HG03045 (cell line): ENCODE measurements at regions not wholly inside any gene's neighbourhood (a gene's known extent, or its start where the extent isn't known, plus 50 kb on each side); places are given as distances from the start of the nearest gene placed in this dataset.
"Not testable (repeated sequence)": the region's sequence is repeated elsewhere in the genome, so short reads cannot be mapped to it uniquely, and the experiment has no call there.

Experiments
- ATAC-seq: cut with Tn5 transposase; IDR thresholded peaks from one replicate; pipeline ENCODE4 v1.9.1; 2021; ENCODE audit warnings: mild to moderate bottlenecking, moderate library complexity; ENCODE audit not compliant: unreplicated experiment

DNA sequence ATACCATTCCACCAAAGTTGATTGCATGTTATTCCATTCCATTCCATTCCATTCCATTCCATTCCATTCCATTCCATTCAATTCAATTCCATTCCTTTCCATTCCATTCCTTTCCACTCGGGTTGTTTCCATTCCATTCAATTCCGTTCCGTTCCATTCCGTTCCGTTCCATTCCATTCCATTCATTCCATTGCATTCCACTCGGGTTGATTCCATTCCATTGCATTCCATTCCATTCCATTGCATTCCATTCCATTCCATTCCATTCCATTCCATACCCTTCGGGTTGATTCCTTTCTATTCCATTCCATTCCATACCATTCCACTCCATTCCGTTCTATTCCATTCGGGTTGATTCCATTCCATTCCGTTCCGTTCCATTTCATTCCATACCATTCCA, 166.9 kb downstream of the CWH43 start:
- peak; percentile 32 for ATAC-seq

DNA sequence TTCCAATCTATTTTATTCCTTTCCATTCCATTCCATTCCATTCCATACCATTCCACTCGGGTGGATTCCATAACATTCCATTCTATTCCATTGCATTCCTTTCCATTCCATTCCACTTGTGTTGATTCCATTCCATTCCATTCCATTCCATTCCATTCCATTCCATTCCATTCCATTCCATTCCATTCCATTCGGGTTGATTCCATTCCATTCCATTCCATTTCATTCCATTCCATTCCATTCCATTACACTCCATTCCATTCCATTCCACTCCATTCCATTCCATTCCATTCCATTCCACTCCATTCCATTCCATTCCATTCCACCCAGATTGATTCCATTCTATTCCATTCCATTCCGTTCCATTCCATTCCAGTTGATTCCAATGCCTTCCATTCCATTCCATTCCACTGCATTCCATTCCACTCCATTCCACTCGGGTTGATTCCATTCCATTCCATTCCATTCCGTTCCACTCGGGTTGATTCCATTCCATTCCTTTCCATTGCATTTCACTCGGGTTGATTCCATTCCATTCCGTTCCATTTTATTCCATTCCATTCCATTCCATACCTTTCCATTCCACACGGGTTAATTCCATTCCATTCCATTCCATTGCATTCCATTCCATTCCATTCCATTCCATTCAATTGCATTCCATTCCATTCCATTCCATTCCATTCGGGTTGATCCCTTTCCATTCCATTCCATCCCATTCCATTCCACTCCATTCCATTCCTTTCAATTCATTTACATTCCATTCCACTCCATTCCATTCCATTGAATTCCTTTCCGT, 168.4 kb downstream of the CWH43 start:
- ATAC-seq = peak; percentile 76

- not testable (repeated sequence) for ATAC-seq
These were observed 169.2 kb downstream of the CWH43 start for GRCh38 chr4:49155270-49155669.

DNA sequence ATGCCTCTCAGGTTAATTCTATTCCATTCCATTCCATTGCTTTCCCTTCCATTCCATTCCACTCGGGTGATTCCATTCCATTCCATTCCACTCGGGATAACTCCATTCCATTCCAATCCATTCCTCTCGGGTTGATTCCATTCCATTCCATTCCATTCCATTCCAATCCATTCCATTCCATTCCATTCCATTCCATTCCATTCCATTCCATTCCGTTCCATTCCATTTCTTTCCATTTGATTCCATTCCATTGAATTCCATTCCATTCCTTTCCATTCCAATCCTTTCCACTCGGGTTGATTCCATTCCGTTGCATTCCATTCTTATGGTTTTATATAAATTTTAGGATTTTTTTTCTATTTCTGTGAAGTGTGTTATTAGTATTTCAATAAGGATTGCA, 170.2 kb downstream of the CWH43 start:
- ATAC-seq = not testable (repeated sequence)

DNA sequence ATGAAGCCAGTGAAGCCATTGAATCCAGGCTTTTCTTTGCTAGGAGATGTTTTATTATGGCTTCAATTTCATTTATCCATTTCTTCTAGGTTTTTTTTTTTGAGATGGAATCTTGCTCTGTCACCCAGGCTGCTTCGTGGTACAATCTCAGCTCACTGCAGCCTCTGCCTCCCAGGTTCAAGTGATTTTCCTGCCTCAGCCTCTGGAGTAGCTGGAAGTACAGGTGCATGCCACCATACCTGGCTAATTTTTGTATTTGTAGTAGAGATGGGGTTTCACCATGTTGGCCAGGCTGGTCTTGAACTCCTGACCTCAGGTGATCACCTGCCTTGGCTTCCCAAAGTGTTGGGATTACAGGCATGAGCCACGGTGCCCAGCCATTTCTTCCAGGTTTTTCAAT, 171.6 kb downstream of the CWH43 start:
- ATAC-seq = not testable (repeated sequence)

- ATAC-seq = not testable (repeated sequence)
These were observed 175.1 kb downstream of the CWH43 start for GRCh38 chr4:49161111-49161541.

DNA sequence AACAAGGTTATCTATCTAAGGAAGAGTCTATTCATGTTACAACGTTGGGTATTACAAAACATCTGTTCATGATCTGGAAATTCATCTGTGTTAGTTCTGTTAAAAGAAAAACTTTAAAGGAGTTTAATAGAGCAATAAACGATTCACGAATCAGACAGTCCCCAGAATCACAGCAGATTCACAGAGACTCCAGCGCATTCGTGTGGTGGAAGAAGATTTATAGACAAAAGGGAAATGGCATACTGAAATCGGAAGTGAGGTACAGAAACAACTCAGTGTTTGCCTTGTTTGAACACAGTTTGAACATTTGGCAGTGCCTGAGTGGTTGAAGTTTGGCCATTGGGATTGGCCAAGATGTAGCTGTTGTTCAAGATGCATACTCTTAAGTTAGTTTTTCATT, 178.8 kb downstream of the CWH43 start:
- not testable (repeated sequence) for ATAC-seq

DNA sequence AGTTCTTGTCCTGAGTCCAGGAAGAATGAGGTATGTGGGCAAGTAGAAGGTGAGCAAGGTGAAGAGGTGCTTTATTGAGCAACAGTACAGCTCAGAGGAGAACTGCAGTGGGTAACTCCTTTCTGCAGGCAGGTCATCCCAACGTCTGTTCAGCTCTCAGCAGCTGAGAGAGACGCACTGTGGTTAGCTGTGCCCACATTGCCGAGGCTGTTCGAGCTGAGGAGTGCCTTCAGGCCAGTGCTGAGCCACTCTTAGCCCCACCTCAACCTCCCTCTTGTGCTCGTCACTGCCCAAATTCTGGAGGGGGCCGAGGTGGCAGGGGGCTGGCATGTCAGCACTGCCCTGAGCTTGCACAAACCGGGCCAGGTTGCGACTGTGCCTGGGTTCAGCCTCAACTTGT, 191.8 kb downstream of the CWH43 start:
- not testable (repeated sequence) for ATAC-seq

- not testable (repeated sequence) for ATAC-seq
These were observed 195.0 kb downstream of the CWH43 start for GRCh38 chr4:49181088-49181487.

DNA sequence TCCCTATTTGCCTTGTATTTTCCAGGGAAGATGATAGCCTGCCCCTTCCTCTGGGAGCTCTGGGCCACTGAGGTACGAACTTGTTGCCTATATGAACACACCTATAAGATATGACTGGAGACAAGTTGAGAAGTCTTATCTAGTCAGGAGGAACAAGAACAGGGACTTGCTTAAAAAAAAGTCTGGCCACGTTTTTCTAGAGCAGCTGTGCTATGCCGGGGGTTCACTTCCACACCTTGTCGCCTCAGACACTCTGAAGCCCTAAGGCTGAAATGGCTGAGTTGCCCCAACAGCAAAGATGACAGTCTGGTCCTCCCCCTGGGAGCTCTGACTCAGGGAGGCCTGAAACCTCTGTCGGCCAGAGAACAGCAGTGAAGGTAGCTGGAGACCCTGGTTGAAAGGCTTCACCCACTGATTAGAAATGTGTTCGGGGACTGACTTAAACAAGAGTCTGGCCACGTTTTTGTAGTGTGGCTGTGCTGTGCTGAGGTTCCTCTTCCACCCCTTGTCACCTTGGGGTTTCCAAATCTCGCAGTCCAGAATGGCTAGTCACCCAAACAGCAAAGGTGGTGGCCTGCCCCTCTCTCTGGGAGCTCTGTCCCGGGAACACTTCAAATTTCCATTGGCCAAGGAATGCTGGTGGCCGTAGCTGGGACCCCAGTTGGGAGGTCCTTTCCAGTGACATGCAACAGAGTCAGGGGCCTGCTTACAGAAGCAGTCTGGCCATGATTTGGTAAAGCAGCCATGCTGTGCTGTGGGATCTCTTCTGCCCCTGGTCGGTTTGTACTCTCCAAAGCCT, 225.5 kb downstream of the CWH43 start:
- not testable (repeated sequence) for ATAC-seq

GRCh38 chr4:49213250-49213649, 227.2 kb downstream of the CWH43 start:
- not testable (repeated sequence) for ATAC-seq

DNA sequence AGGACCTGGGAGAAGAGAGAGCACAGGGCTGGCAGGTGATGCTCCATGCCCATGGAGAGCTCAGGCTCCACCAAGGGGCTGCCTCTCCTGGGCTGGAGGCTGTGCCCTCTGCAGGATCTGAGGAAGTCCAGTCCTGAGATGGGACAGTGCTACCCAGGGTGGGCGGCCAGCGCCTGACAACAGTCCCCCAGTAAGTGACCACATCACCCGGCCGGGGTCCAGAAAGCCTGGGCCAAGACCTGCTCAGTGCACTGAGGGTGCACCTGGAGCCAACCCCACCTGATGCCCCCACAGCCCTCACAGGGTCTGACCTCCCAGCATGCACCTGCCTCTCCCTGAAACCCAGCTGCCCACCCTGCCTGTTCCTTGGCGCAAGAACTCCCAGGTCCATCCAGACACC, 227.7 kb downstream of the CWH43 start:
- ATAC-seq = not testable (repeated sequence)

GRCh38 chr4:49214453-49215081, 228.5 kb downstream of the CWH43 start:
- ATAC-seq = not testable (repeated sequence)

DNA sequence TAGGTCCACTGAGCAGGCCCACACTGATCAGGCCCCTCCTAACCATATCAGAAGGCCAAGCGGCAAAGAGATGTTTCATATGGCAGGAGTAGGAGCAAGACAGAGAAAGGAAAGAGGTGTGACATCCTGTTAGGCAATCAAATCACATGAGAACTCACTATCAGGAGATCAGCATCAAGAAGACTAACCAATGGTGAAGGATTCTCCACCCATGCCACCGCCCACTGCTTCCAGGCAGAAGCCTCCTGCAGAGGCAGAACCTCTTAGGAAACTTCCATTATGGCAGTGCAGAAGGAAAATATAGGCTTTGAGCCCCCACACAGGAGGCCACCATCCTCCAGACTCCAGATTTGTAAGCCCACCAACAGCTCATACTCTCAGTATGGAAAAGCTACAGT, 229.0 kb downstream of the CWH43 start:
- ATAC-seq = not testable (repeated sequence)

GRCh38 chr4:49216606-49217005, 230.5 kb downstream of the CWH43 start:
- not testable (repeated sequence) for ATAC-seq

DNA sequence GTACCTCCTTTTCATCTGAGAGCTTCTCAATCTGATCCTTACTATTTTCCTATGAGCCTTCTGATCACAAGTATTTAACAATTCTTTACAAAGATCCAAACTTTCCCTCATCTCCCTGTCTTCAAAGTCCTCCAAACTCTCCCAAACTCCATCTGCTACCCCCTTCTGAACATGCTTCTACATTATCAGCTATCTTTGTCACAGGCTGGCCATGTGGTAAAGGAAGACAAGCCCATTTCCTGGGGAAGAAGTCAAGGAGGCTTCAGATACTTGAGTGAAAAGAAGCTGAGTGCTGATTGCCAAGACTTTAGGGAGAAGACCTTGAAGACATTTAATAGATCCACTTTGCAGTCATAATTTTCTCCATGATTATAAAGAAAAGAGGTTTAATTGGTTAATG, 231.4 kb downstream of the CWH43 start:
- ATAC-seq = no peak

GRCh38 chr4:49218094-49218493, 232.0 kb downstream of the CWH43 start:
- not testable (repeated sequence) for ATAC-seq

- not testable (repeated sequence) for ATAC-seq
These were observed 232.9 kb downstream of the CWH43 start for GRCh38 chr4:49218931-49219330.

DNA sequence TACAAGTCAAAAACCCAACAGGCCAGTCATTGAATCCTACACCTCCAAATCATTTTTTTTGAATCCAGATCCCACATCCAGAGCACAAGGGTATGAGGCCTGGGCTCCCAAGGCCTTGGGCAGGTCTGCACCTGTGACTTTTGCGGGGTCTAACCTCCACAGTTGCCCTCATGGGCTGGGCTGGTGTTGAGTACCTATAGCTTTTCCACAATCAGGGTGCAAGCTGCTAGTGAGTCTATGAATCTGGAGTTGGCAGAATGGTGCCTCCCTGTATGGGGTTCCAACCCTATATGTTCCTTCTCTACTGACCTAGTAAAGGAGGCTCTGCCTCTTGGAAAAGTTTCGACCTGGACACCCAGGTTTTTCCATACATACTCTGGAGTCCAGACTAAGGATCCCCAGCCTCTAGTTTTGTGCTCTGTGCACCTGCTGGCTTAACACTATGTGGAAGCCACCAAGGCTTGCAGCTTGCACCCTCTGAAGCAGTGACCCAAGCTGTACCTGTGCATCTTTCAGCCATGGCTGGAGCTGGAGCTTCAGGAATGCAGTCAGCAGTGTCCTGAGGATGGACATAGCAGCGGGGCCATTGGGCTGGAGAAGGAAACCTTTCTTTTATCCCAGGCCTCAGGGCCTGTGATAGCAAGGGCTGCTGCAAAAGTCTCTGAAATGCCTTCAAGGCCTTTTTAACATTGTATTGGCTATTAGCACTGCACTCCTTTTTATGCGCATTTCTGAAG, 233.6 kb downstream of the CWH43 start:
- ATAC-seq = not testable (repeated sequence)

GRCh38 chr4:49221209-49221608, 235.1 kb downstream of the CWH43 start:
- no peak for ATAC-seq

GRCh38 chr4:49222810-49223209, 236.7 kb downstream of the CWH43 start:
- not testable (repeated sequence) for ATAC-seq
